ENCODE measurements at regions not wholly inside any gene's neighbourhood (a gene's known extent, or its start where the extent isn't known, plus 50 kb on each side); places are given as distances from the start of the nearest gene placed in this dataset.

- no peak overlapping the region for H3K4me2 ChIP-seq (ENCODE audit: insufficient read depth in 1 of 2, low read depth in 2 of 2, low read length in 2 of 2)
- H3K14ac ChIP-seq (ENCODE audit: insufficient read length), result no peak overlapping the region
- no peaks in the 10 kb centered on the region; a peak in 2 of 7 replicates for H3K27me3 ChIP-seq (replicated peaks in 1 of 4; ENCODE audit: control insufficient read depth in 3 of 4, extremely low read depth in 1 of 4, insufficient read depth in 3 of 4, low read length in 3 of 4)
- no peak overlapping the region for H4K5ac ChIP-seq (ENCODE audit: insufficient read length, low read depth, low read length)
- H2BK15ac ChIP-seq (ENCODE audit: low read length), result no peak overlapping the region
- DNase-seq (ENCODE audit: low read depth in 1 of 2, low spot score in 2 of 2) (no peak), FAIRE-seq (no peak)
- CTCF ChIA-PET (ENCODE audit: partially characterized antibody), result interaction anchor here (0.7 kb wide), 1 partner anchor 139 kb away, joined by 3 read pairs; no protein-coding TSS in a partner anchor
- no peak overlapping the region for H4K91ac ChIP-seq (replicated peaks; ENCODE audit: insufficient read length, low read length)
- no peak overlapping the region for H3K9ac ChIP-seq (replicated peaks in 1 of 4; ENCODE audit: extremely low read depth in 1 of 4, low read depth in 3 of 4, low read length in 3 of 4)
- no peak overlapping the region for H2BK12ac ChIP-seq (ENCODE audit: low read depth, low read length)
- H3K79me2 ChIP-seq (ENCODE audit: control insufficient read depth in 1 of 2, insufficient read depth in 2 of 2, low read length in 2 of 2), result no peaks in the 10 kb centered on the region
- POLR2A ChIA-PET (ENCODE audit: partially characterized antibody), result no interaction called here
- H3K4me3 ChIP-seq (ENCODE audit: extremely low read depth in 1 of 4, insufficient read depth in 2 of 4, low read depth in 3 of 4, low read length in 4 of 4), result no peak overlapping the region
- no peak overlapping the region for H3K56ac ChIP-seq (replicated peaks; ENCODE audit: insufficient read length, low read depth, low read length)
- no peak overlapping the region for H3K23ac ChIP-seq (ENCODE audit: insufficient read length)
- WGBS, 2 experiments (ENCODE audit: extremely low coverage in 1 of 2, insufficient coverage in 1 of 2, insufficient read length in 1 of 2, insufficient replicate concordance in 2 of 2, low coverage in 1 of 2, low lambda C conversion rate in 2 of 2, missing lambda C conversion rate in 1 of 2), result 97% methylated on average over 2 of the region's 2 CpGs; no CpG with 5 or more reads in 1 of the 2 experiments
- no peaks in the 10 kb centered on the region for H3K36me3 ChIP-seq (ENCODE audit: control insufficient read depth in 2 of 4, insufficient read depth in 4 of 4, low read length in 3 of 4)
- no peak overlapping the region for H3K27ac ChIP-seq (ENCODE audit: low read depth, low read length)
- H3K4me1 ChIP-seq (replicated peaks in 1 of 4; ENCODE audit: control insufficient read depth in 3 of 4, insufficient read depth in 4 of 4, low read length in 3 of 4), result peaks cover 0 to 16% (median 4%) of the 10 kb centered on the region in 4 experiments; a peak in 4 of 7 replicates
- no peak overlapping the region for H2AK5ac ChIP-seq (ENCODE audit: low read depth, low read length)
- H2BK120ac ChIP-seq (replicated peaks; ENCODE audit: low read depth, low read length), result no peak overlapping the region
- no peak overlapping the region for H4K8ac ChIP-seq (ENCODE audit: extremely low read depth, insufficient read depth, low read length)
- H2BK5ac ChIP-seq (ENCODE audit: low read depth, low read length), result no peak overlapping the region
- no peaks in the 10 kb centered on the region for H3K79me1 ChIP-seq (ENCODE audit: low read depth, low read length)
- no peaks in the 10 kb centered on the region for H3K9me3 ChIP-seq (ENCODE audit: insufficient read depth in 2 of 2, low read depth in 1 of 2, low read length in 1 of 2)
- no peak overlapping the region for H2AFZ ChIP-seq (ENCODE audit: low read length)
- H3K4ac ChIP-seq (replicated peaks; ENCODE audit: insufficient read length, low read depth, low read length), result no peak overlapping the region
- H4K20me1 ChIP-seq (replicated peaks in 1 of 2; ENCODE audit: control insufficient read depth in 1 of 2, insufficient read depth in 2 of 2, low read length in 2 of 2), result no peaks in the 10 kb centered on the region
- no peak overlapping the region for H2BK20ac ChIP-seq (ENCODE audit: low read length)
- no peak overlapping the region for H3K18ac ChIP-seq (ENCODE audit: extremely low read depth, low read length)
- no peaks in the 10 kb centered on the region for H3K23me2 ChIP-seq (ENCODE audit: low read depth, low read length)
- TF ChIP-seq USF2 (IDR thresholded peaks at IDR 0.05; ENCODE audit: low read length) (no peak), MAFK (IDR thresholded peaks at IDR 0.05; ENCODE audit: low read depth, low read length) (no peak), KDM5A (IDR thresholded peaks at IDR 0.05; ENCODE audit: low read length) (no peak), TBP (IDR thresholded peaks at IDR 0.05; ENCODE audit: low read depth, low read length) (no peak), RBBP5 (IDR thresholded peaks at IDR 0.05; ENCODE audit: borderline replicate concordance, low read depth, low read length) (no peak), SIX5 (IDR thresholded peaks at IDR 0.05; ENCODE audit: low read depth, low read length) (no peak), RXRA (IDR thresholded peaks at IDR 0.05; ENCODE audit: insufficient read depth, low read depth, low read length) (no peak), CHD2 (IDR thresholded peaks at IDR 0.05; ENCODE audit: low read length) (no peak), SAP30 (IDR thresholded peaks at IDR 0.05; ENCODE audit: insufficient read depth, insufficient replicate concordance, low read length) (no peak), CBX5 (IDR thresholded peaks at IDR 0.05; ENCODE audit: low read depth, low read length) (no peak), SP1 (IDR thresholded peaks at IDR 0.05; ENCODE audit: low read depth, low read length) (no peak), TAF7 (optimal IDR thresholded peaks at IDR 0.05; ENCODE audit: borderline replicate concordance, low read depth, low read length) (no peak), KDM4A (IDR thresholded peaks at IDR 0.05; ENCODE audit: low read depth, low read length, severe bottlenecking) (no peak), TEAD4 (IDR thresholded peaks at IDR 0.05; ENCODE audit: low read depth, low read length) (no peak), TCF12 (IDR thresholded peaks at IDR 0.05; ENCODE audit: low read depth, low read length) (no peak)
These were observed 92.3 kb upstream of the ALKAL2 start for GRCh38 chr2:380221-380620.
